ENCODE measurements at regions not wholly inside any gene's neighbourhood (a gene's known extent, or its start where the extent isn't known, plus 50 kb on each side); places are given as distances from the start of the nearest gene placed in this dataset.

DNA sequence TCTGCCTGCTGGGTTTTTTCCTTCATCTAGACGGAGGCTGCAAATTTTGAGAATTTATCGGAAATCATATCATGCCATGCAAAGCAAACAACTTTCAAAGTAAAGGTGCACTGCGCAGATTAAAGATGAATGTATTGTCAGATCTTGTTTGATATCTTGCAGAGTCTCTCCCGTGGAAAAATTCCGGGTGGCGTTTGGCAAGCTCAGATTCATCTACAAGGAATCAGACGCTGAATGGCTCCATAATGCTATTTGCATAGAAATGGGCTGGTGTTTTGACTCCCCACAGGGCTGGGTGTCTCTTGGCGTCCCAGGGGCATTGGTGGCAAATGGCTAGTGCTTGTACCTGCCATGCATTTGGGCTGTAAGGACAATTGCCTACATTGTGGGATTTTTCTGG lies 274.0 kb downstream of the VRK1 start:
- TF ChIP-seq, protein P1, sequence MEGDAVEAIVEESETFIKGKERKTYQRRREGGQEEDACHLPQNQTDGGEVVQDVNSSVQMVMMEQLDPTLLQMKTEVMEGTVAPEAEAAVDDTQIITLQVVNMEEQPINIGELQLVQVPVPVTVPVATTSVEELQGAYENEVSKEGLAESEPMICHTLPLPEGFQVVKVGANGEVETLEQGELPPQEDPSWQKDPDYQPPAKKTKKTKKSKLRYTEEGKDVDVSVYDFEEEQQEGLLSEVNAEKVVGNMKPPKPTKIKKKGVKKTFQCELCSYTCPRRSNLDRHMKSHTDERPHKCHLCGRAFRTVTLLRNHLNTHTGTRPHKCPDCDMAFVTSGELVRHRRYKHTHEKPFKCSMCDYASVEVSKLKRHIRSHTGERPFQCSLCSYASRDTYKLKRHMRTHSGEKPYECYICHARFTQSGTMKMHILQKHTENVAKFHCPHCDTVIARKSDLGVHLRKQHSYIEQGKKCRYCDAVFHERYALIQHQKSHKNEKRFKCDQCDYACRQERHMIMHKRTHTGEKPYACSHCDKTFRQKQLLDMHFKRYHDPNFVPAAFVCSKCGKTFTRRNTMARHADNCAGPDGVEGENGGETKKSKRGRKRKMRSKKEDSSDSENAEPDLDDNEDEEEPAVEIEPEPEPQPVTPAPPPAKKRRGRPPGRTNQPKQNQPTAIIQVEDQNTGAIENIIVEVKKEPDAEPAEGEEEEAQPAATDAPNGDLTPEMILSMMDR (IDR thresholded peaks at IDR 0.05), result no peak
- no peak for TF ChIP-seq ZFX (IDR thresholded peaks at IDR 0.05; ENCODE audit: borderline replicate concordance)
